Mesendoderm (in vitro differentiated cells): ENCODE measurements at regions not wholly inside any gene's neighbourhood (a gene's known extent, or its start where the extent isn't known, plus 50 kb on each side); places are given as distances from the start of the nearest gene placed in this dataset.

ENCODE experiments used
- DNase-seq: peaks from one replicate; pipeline ENCODE4 v3.0.0; 2013
- H2AK5ac ChIP-seq: 2 replicates; pipeline ENCODE4 v1.6.1; 2013; ENCODE audit warnings: low read length, inconsistent platforms
- H2BK120ac ChIP-seq: 2 replicates; pipeline ENCODE4 v1.6.1; 2013; ENCODE audit warnings: low read depth, mild to moderate bottlenecking, low read length, moderate library complexity, mixed read lengths
- H2BK15ac ChIP-seq: replicated peaks from 2 replicates; pipeline ENCODE4 v1.6.1; 2013; ENCODE audit warnings: low read depth, mild to moderate bottlenecking, moderate library complexity
- H2BK5ac ChIP-seq: 2 replicates; pipeline ENCODE4 v1.6.1; 2013; ENCODE audit warnings: low read length, inconsistent platforms
- H3K18ac ChIP-seq: 2 replicates; pipeline ENCODE4 v1.6.1; 2013; ENCODE audit warnings: mild to moderate bottlenecking, low read length, mixed read lengths
- H3K23ac ChIP-seq: one replicate; pipeline ENCODE4 v1.6.1; 2013; ENCODE audit warnings: low read length
- H3K27ac ChIP-seq: 2 replicates; pipeline ENCODE4 v1.5.1; 2013; ENCODE audit warnings: low read depth, mild to moderate bottlenecking, inconsistent platforms, low read length, moderate library complexity
- H3K27me3 ChIP-seq: 2 replicates; pipeline ENCODE4 v1.6.1; 2013; ENCODE audit warnings: low read length, control low read depth, mild to moderate bottlenecking, inconsistent platforms; ENCODE audit not compliant: insufficient read depth, poor library complexity
- H3K36me3 ChIP-seq: 2 replicates; pipeline ENCODE4 v1.6.1; 2013; ENCODE audit warnings: low read length, inconsistent platforms; ENCODE audit not compliant: control insufficient read depth, insufficient read depth
- H3K4ac ChIP-seq: one replicate; pipeline ENCODE4 v1.6.1; 2013; ENCODE audit warnings: low read depth, mild to moderate bottlenecking, low read length, moderate library complexity
- H3K4me1 ChIP-seq: 2 replicates; pipeline ENCODE4 v1.6.1; 2013; ENCODE audit warnings: low read depth, low read length, inconsistent platforms; ENCODE audit not compliant: control insufficient read depth
- H3K4me2 ChIP-seq: 2 replicates; pipeline ENCODE4 v1.6.1; 2013; ENCODE audit warnings: low read length
- H3K4me3 ChIP-seq: 2 replicates; pipeline ENCODE4 v1.5.1; 2013; ENCODE audit warnings: mild to moderate bottlenecking, low read length
- H3K56ac ChIP-seq: one replicate; pipeline ENCODE4 v1.6.1; 2013; ENCODE audit warnings: low read length
- H3K79me1 ChIP-seq: 2 replicates; pipeline ENCODE4 v1.6.1; 2013; ENCODE audit warnings: low read length, inconsistent platforms
- H3K79me2 ChIP-seq: 2 replicates; pipeline ENCODE4 v1.6.1; 2013; ENCODE audit warnings: mild to moderate bottlenecking, low read length; ENCODE audit not compliant: control insufficient read depth, insufficient read depth
- H3K9ac ChIP-seq: 2 replicates; pipeline ENCODE4 v1.6.1; 2013; ENCODE audit warnings: low read length, inconsistent platforms
- H4K5ac ChIP-seq: one replicate; pipeline ENCODE4 v1.6.1; 2013; ENCODE audit warnings: low read length
- H4K8ac ChIP-seq: one replicate; pipeline ENCODE4 v1.6.1; 2013; ENCODE audit warnings: low read depth, mild to moderate bottlenecking, control low read depth, low read length, moderate library complexity
- WGBS: extraction: QIAGEN DNeasy Blood & Tissue Kit; methylation state at CpG from one replicate; pipeline ENCODE4 v1.1.7; 2013; ENCODE audit warnings: low lambda C conversion rate, missing lambda C conversion rate; ENCODE audit not compliant: insufficient coverage; ENCODE audit errors: extremely low coverage; 5-methylcytosine and 5-hydroxymethylcytosine counted together

DNA sequence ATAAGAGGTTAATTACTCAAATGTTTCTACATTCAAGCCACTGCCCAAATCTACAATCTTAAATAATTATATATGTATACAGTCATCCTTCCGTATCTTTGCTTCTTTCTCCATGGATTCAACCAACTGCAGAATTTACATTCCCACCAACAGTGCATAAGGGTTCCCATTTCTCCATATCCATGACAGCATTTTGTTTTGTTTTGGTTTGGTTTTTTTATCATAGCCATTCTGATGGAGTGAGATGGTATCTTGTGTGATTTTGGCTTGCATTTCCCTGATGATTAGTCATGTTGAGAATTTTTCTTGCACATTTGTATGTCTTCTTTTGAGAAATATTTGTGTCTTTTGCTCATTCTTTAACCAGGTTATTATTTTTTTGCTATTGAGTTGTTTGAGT, 198.5 kb downstream of the C6orf118 start:
- DNase-seq = no peak
- Histone ChIP-seq H3K4me2 (no peak overlapping the region), H3K4me1 (no peaks in the 10 kb centered on the region), H3K23ac (no peak overlapping the region), H3K36me3 (no peaks in the 10 kb centered on the region), H3K18ac (no peak overlapping the region), H3K27me3 (no peaks in the 10 kb centered on the region), H2BK5ac (no peak overlapping the region), H2BK15ac (no peak overlapping the region), H4K8ac (no peak overlapping the region), H3K9ac (no peak overlapping the region), H3K56ac (no peak overlapping the region), H3K79me1 (no peaks in the 10 kb centered on the region), H3K4me3 (no peak overlapping the region), H4K5ac (no peak overlapping the region), H2BK120ac (no peak overlapping the region), H3K79me2 (no peaks in the 10 kb centered on the region), H3K27ac (no peak overlapping the region), H3K4ac (no peak overlapping the region), H2AK5ac (no peak overlapping the region)
- no CpG with 5 or more reads among the region's 1 CpG for WGBS

- no peaks in the 10 kb centered on the region for H3K4me1 ChIP-seq
- no peak overlapping the region for H2BK15ac ChIP-seq
- H3K9ac ChIP-seq = no peak overlapping the region
- H3K79me1 ChIP-seq = no peaks in the 10 kb centered on the region
- H4K5ac ChIP-seq = no peak overlapping the region
- H3K36me3 ChIP-seq = no peaks in the 10 kb centered on the region
- no peaks in the 10 kb centered on the region for H3K79me2 ChIP-seq
- no peak overlapping the region for H2AK5ac ChIP-seq
- H3K27me3 ChIP-seq = no peaks in the 10 kb centered on the region
- no peak for DNase-seq
- WGBS = no CpG with 5 or more reads among the region's 5 CpGs
- no peak overlapping the region for H4K8ac ChIP-seq
- H3K23ac ChIP-seq = no peak overlapping the region
- H2BK120ac ChIP-seq = no peak overlapping the region
- no peak overlapping the region for H3K4me3 ChIP-seq
- H3K56ac ChIP-seq = no peak overlapping the region
- H2BK5ac ChIP-seq = no peak overlapping the region
- no peak overlapping the region for H3K4ac ChIP-seq
- H3K4me2 ChIP-seq = no peak overlapping the region
- H3K27ac ChIP-seq = no peak overlapping the region
- no peak overlapping the region for H3K18ac ChIP-seq
Measured at GRCh38 chr6:165109011-165109410, 200.4 kb downstream of the C6orf118 start.

DNA sequence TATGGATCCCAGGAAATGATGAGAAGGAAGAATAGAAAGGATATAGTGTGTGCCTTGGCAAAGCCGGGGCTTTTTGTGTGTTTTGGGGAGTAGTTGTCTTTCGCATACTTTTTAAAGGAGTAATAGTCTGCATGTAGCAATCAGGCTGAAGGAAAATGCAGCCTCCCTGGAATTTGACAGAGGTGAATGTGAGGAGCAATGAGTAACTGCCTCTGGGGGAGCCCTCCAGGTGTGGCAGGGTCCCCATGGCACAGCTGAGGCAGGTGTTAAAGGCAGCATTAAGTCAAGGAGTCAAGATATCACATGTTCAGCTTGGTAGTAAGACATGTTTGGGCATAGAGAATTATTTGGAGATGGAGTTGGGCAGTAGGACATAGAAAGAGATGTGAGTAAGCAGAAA, 203.1 kb downstream of the C6orf118 start:
- H2AK5ac ChIP-seq = no peak overlapping the region
- no peaks in the 10 kb centered on the region for H3K36me3 ChIP-seq
- H3K23ac ChIP-seq = no peak overlapping the region
- H4K5ac ChIP-seq = no peak overlapping the region
- H3K79me1 ChIP-seq = no peaks in the 10 kb centered on the region
- no peak overlapping the region for H3K4ac ChIP-seq
- no peaks in the 10 kb centered on the region for H3K27me3 ChIP-seq
- no peak overlapping the region for H3K18ac ChIP-seq
- no peak overlapping the region for H4K8ac ChIP-seq
- no peak overlapping the region for H2BK15ac ChIP-seq
- H2BK5ac ChIP-seq = no peak overlapping the region
- no peak overlapping the region for H3K9ac ChIP-seq
- no peak overlapping the region for H3K27ac ChIP-seq
- no CpG with 5 or more reads among the region's 2 CpGs for whole genome bisulfite sequencing
- H3K4me1 ChIP-seq = no peaks in the 10 kb centered on the region
- H3K79me2 ChIP-seq = no peaks in the 10 kb centered on the region
- DNase-seq = peak; percentile 1
- no peak overlapping the region for H2BK120ac ChIP-seq
- no peak overlapping the region for H3K4me2 ChIP-seq
- no peak overlapping the region for H3K4me3 ChIP-seq
- H3K56ac ChIP-seq = no peak overlapping the region

- DNase-seq = peak; percentile 9
- no peak overlapping the region for H3K4ac ChIP-seq
- H3K4me2 ChIP-seq = no peak overlapping the region
- H3K27ac ChIP-seq = no peak overlapping the region
- H2BK5ac ChIP-seq = no peak overlapping the region
- H4K8ac ChIP-seq = no peak overlapping the region
- H3K56ac ChIP-seq = no peak overlapping the region
- no peak overlapping the region for H2BK120ac ChIP-seq
- no peak overlapping the region for H3K23ac ChIP-seq
- H4K5ac ChIP-seq = no peak overlapping the region
- no peak overlapping the region for H2AK5ac ChIP-seq
- WGBS = no CpG with 5 or more reads among the region's 4 CpGs
- no peak overlapping the region for H3K18ac ChIP-seq
- no peaks in the 10 kb centered on the region for H3K4me1 ChIP-seq
- no peaks in the 10 kb centered on the region for H3K36me3 ChIP-seq
- H2BK15ac ChIP-seq = no peak overlapping the region
- no peak overlapping the region for H3K9ac ChIP-seq
- no peak overlapping the region for H3K4me3 ChIP-seq
- H3K79me2 ChIP-seq = no peaks in the 10 kb centered on the region
- H3K27me3 ChIP-seq = no peaks in the 10 kb centered on the region
- H3K79me1 ChIP-seq = no peaks in the 10 kb centered on the region
Measured at GRCh38 chr6:165098165-165098564, 211.2 kb downstream of the C6orf118 start.

DNA sequence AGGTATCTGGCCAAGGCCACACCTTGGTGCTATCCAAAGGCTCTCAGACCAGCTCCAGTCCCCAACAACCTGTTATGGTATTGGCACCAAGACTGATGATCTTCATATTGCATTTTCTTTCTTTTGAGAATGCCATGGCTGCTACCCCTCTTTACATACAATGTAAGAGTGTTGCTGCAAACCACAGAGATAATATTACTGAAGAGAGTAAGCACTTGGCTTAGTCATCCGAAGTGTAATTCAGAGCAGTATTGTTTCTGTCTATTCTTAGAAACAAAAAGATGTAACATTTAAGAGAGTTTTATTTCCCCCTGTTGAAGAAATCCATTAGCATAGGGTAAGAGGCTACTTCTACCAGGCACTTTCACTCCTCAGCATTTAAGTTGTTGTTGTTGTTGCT, 212.5 kb downstream of the C6orf118 start:
- Histone ChIP-seq H3K4me1 (no peaks in the 10 kb centered on the region), H4K5ac (no peak overlapping the region), H2BK120ac (no peak overlapping the region), H4K8ac (no peak overlapping the region), H3K27me3 (no peaks in the 10 kb centered on the region), H3K79me2 (no peaks in the 10 kb centered on the region), H3K36me3 (no peaks in the 10 kb centered on the region), H2BK5ac (no peak overlapping the region), H3K4me2 (no peak overlapping the region), H2AK5ac (no peak overlapping the region), H2BK15ac (no peak overlapping the region), H3K9ac (no peak overlapping the region), H3K4me3 (no peak overlapping the region), H3K23ac (no peak overlapping the region), H3K56ac (no peak overlapping the region), H3K27ac (no peak overlapping the region), H3K18ac (no peak overlapping the region), H3K79me1 (no peaks in the 10 kb centered on the region), H3K4ac (no peak overlapping the region)
- no peak for DNase-seq
- WGBS = no CpG with 5 or more reads among the region's 1 CpG

DNA sequence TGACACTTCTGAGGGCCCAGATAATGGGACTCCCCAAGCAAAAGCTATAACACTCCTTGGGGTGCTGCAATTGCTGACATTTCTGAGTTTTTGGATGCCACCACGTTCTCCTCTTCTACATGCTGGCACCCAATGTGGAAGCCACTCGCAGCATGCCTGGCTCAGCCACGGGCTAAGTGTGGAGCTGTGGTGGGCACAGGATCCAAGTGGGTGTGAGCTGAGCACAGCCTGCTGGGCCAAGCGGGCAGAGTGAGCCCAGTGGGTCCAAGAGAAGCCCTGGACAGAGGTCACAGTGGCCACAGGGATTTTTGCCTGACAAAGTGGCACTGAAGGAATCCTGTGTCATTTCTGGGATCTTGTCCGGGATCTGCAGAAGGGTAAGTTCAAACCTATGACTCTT, 213.2 kb downstream of the C6orf118 start:
- Histone ChIP-seq H2BK15ac (no peak overlapping the region), H3K4me1 (no peaks in the 10 kb centered on the region), H3K4me2 (no peak overlapping the region), H2BK5ac (no peak overlapping the region), H4K5ac (no peak overlapping the region), H3K23ac (no peak overlapping the region), H3K9ac (no peak overlapping the region), H3K18ac (no peak overlapping the region), H3K27me3 (no peaks in the 10 kb centered on the region), H3K79me1 (no peaks in the 10 kb centered on the region), H3K4ac (no peak overlapping the region), H3K27ac (no peak overlapping the region), H2BK120ac (no peak overlapping the region), H3K56ac (no peak overlapping the region), H3K36me3 (no peaks in the 10 kb centered on the region), H2AK5ac (no peak overlapping the region), H3K79me2 (no peaks in the 10 kb centered on the region), H4K8ac (no peak overlapping the region), H3K4me3 (no peak overlapping the region)
- no peak for DNase-seq
- no CpG with 5 or more reads among the region's 5 CpGs for WGBS
